HepG2 (cell line): ENCODE measurements at regions not wholly inside any gene's neighbourhood (a gene's known extent, or its start where the extent isn't known, plus 50 kb on each side); places are given as distances from the start of the nearest gene placed in this dataset.

Experiments used
- AGO2 ChIP-seq: fragments of 200-400 bp; formaldehyde crosslinking; optimal IDR thresholded peaks from 2 replicates; pipeline ENCODE3; 2017; ENCODE audit warnings: mild to moderate bottlenecking, low read depth, low read length, moderate library complexity
- ARID2 ChIP-seq: sonication (generic); formaldehyde crosslinking; IDR thresholded peaks from 2 replicates; pipeline ENCODE4 v1.8.1; 2022; ENCODE audit warnings: mild to moderate bottlenecking, missing genetic modification reagents, borderline replicate concordance
- FIP1L1 ChIP-seq: fragments of 200-400 bp; formaldehyde crosslinking; IDR thresholded peaks from 2 replicates; pipeline ENCODE4 v1.6.1; 2018; ENCODE audit warnings: low read depth, mild to moderate bottlenecking, low read length, moderate library complexity, borderline replicate concordance; ENCODE audit not compliant: insufficient read depth
- GATA4 ChIP-seq: sonication (generic); IDR thresholded peaks from 2 replicates; pipeline ENCODE4 v1.6.1; 2016; ENCODE audit warnings: antibody characterized with exemption, low read depth, borderline replicate concordance
- GFI1 ChIP-seq: sonication (generic); formaldehyde crosslinking; IDR thresholded peaks from 2 replicates; pipeline ENCODE4 v1.5.0; 2020; ENCODE audit warnings: missing genetic modification reagents, mild to moderate bottlenecking, borderline replicate concordance
- JDP2 ChIP-seq: sonication (generic); formaldehyde crosslinking; IDR thresholded peaks from 2 replicates; pipeline ENCODE4 v1.8.1; 2022; ENCODE audit warnings: missing genetic modification reagents, borderline replicate concordance
- KLF16 ChIP-seq, 2 experiments: sonication (generic) in 1 of 2; formaldehyde crosslinking in 1 of 2; IDR thresholded peaks; 2 replicates each; pipeline versions ENCODE4 v1.6.1 to v1.8.0; 2016 to 2023; ENCODE audit warnings: missing genetic modification reagents in 2 of 2, missing compliant biosample characterization in 1 of 2
- KLF6 ChIP-seq: IDR thresholded peaks from 2 replicates; pipeline ENCODE4 v1.8.0; 2016; ENCODE audit warnings: missing biosample characterization, missing genetic modification reagents
- POGZ ChIP-seq: sonication (generic); formaldehyde crosslinking; IDR thresholded peaks from 2 replicates; pipeline ENCODE4 v1.4.0; 2020; ENCODE audit warnings: mild to moderate bottlenecking, missing genetic modification reagents
- TOPORS ChIP-seq: sonication (generic); formaldehyde crosslinking; IDR thresholded peaks from 2 replicates; pipeline ENCODE4 v1.8.0; 2023; ENCODE audit warnings: mild to moderate bottlenecking, missing genetic modification reagents
- ZNF121 ChIP-seq: sonication (generic); formaldehyde crosslinking; IDR thresholded peaks from 2 replicates; pipeline ENCODE4 v1.5.0; 2020; ENCODE audit warnings: mild to moderate bottlenecking, missing genetic modification reagents
- ZNF263 ChIP-seq: sonication (generic); formaldehyde crosslinking; IDR thresholded peaks from 2 replicates; pipeline ENCODE4 v1.4.0; 2020; ENCODE audit warnings: missing genetic modification reagents
- ZNF652 ChIP-seq: IDR thresholded peaks from 2 replicates; pipeline ENCODE4 v1.6.1; 2016; ENCODE audit warnings: low read depth, borderline replicate concordance
- ZXDC ChIP-seq: sonication (generic); formaldehyde crosslinking; IDR thresholded peaks from 2 replicates; pipeline ENCODE4 v1.5.0; 2020; ENCODE audit warnings: mild to moderate bottlenecking, missing genetic modification reagents
- TF ChIP-seq, protein P1 (sequence below): sonication (generic); formaldehyde crosslinking; conservative IDR thresholded peaks from 2 replicates; pipeline ENCODE4 v1.4.0; 2020; ENCODE audit warnings: missing genetic modification reagents
- TF ChIP-seq, protein P2 (sequence below): sonication (generic); formaldehyde crosslinking; conservative IDR thresholded peaks from 2 replicates; pipeline ENCODE4 v1.4.0; 2020; ENCODE audit warnings: mild to moderate bottlenecking, missing genetic modification reagents, moderate library complexity
- TF ChIP-seq, protein P3 (sequence below): sonication (generic); formaldehyde crosslinking; IDR thresholded peaks from 2 replicates; pipeline ENCODE4 v1.5.1; 2020; ENCODE audit warnings: mild to moderate bottlenecking, missing genetic modification reagents, moderate library complexity

GRCh38 chr2:44061469-44061868 lies 65.7 kb upstream of the LRPPRC start (continued):
- TF ChIP-seq, protein P1, sequence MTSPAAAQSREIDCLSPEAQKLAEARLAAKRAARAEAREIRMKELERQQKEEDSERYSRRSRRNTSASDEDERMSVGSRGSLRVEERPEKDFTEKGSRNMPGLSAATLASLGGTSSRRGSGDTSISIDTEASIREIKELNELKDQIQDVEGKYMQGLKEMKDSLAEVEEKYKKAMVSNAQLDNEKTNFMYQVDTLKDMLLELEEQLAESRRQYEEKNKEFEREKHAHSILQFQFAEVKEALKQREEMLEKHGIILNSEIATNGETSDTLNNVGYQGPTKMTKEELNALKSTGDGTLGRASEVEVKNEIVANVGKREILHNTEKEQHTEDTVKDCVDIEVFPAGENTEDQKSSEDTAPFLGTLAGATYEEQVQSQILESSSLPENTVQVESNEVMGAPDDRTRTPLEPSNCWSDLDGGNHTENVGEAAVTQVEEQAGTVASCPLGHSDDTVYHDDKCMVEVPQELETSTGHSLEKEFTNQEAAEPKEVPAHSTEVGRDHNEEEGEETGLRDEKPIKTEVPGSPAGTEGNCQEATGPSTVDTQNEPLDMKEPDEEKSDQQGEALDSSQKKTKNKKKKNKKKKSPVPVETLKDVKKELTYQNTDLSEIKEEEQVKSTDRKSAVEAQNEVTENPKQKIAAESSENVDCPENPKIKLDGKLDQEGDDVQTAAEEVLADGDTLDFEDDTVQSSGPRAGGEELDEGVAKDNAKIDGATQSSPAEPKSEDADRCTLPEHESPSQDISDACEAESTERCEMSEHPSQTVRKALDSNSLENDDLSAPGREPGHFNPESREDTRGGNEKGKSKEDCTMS = no peak
- TF ChIP-seq AGO2 = no peak
- no peak for TF ChIP-seq GFI1
- no peak for TF ChIP-seq JDP2 (CRISPR knock-in tag)
- TF ChIP-seq, protein P2, sequence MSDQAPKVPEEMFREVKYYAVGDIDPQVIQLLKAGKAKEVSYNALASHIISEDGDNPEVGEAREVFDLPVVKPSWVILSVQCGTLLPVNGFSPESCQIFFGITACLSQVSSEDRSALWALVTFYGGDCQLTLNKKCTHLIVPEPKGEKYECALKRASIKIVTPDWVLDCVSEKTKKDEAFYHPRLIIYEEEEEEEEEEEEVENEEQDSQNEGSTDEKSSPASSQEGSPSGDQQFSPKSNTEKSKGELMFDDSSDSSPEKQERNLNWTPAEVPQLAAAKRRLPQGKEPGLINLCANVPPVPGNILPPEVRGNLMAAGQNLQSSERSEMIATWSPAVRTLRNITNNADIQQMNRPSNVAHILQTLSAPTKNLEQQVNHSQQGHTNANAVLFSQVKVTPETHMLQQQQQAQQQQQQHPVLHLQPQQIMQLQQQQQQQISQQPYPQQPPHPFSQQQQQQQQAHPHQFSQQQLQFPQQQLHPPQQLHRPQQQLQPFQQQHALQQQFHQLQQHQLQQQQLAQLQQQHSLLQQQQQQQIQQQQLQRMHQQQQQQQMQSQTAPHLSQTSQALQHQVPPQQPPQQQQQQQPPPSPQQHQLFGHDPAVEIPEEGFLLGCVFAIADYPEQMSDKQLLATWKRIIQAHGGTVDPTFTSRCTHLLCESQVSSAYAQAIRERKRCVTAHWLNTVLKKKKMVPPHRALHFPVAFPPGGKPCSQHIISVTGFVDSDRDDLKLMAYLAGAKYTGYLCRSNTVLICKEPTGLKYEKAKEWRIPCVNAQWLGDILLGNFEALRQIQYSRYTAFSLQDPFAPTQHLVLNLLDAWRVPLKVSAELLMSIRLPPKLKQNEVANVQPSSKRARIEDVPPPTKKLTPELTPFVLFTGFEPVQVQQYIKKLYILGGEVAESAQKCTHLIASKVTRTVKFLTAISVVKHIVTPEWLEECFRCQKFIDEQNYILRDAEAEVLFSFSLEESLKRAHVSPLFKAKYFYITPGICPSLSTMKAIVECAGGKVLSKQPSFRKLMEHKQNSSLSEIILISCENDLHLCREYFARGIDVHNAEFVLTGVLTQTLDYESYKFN (CRISPR knock-in tag) = no peak
- TF ChIP-seq KLF6 = 0 out of 2 replicates have a peak, but pooled peaks have one; percentile 14
- no peak for TF ChIP-seq ZNF652
- TF ChIP-seq ZNF121 (CRISPR knock-in tag) = no peak
- peak; percentile 95 for TF ChIP-seq TOPORS
- TF ChIP-seq ZXDC (CRISPR knock-in tag) = no peak
- peak; percentile 32; the same call in 1 of the 2 replicates for TF ChIP-seq ZNF263 (CRISPR knock-in tag)
- TF ChIP-seq ARID2 (CRISPR knock-in tag) = peak; percentile 81; the same call in 1 of the 2 replicates
- no peak for TF ChIP-seq FIP1L1
- TF ChIP-seq KLF16 (CRISPR knock-in tag; IDR thresholded peaks at IDR 0.05) = 0 out of 4 replicates have a peak, but pooled peaks of 1 of the 2 experiments have one; percentile 10
- TF ChIP-seq GATA4 = no peak
- TF ChIP-seq POGZ (CRISPR knock-in tag) = no peak
- TF ChIP-seq, protein P3, sequence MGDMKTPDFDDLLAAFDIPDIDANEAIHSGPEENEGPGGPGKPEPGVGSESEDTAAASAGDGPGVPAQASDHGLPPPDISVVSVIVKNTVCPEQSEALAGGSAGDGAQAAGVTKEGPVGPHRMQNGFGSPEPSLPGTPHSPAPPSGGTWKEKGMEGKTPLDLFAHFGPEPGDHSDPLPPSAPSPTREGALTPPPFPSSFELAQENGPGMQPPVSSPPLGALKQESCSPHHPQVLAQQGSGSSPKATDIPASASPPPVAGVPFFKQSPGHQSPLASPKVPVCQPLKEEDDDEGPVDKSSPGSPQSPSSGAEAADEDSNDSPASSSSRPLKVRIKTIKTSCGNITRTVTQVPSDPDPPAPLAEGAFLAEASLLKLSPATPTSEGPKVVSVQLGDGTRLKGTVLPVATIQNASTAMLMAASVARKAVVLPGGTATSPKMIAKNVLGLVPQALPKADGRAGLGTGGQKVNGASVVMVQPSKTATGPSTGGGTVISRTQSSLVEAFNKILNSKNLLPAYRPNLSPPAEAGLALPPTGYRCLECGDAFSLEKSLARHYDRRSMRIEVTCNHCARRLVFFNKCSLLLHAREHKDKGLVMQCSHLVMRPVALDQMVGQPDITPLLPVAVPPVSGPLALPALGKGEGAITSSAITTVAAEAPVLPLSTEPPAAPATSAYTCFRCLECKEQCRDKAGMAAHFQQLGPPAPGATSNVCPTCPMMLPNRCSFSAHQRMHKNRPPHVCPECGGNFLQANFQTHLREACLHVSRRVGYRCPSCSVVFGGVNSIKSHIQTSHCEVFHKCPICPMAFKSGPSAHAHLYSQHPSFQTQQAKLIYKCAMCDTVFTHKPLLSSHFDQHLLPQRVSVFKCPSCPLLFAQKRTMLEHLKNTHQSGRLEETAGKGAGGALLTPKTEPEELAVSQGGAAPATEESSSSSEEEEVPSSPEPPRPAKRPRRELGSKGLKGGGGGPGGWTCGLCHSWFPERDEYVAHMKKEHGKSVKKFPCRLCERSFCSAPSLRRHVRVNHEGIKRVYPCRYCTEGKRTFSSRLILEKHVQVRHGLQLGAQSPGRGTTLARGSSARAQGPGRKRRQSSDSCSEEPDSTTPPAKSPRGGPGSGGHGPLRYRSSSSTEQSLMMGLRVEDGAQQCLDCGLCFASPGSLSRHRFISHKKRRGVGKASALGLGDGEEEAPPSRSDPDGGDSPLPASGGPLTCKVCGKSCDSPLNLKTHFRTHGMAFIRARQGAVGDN (CRISPR knock-in tag) = peak; percentile 51; the same call in 1 of the 2 replicates
